ENCODE measurements at regions not wholly inside any gene's neighbourhood (a gene's known extent, or its start where the extent isn't known, plus 50 kb on each side); places are given as distances from the start of the nearest gene placed in this dataset.
"Not testable (repeated sequence)": the region's sequence is repeated elsewhere in the genome, so short reads cannot be mapped to it uniquely, and the experiment has no call there.

DNA sequence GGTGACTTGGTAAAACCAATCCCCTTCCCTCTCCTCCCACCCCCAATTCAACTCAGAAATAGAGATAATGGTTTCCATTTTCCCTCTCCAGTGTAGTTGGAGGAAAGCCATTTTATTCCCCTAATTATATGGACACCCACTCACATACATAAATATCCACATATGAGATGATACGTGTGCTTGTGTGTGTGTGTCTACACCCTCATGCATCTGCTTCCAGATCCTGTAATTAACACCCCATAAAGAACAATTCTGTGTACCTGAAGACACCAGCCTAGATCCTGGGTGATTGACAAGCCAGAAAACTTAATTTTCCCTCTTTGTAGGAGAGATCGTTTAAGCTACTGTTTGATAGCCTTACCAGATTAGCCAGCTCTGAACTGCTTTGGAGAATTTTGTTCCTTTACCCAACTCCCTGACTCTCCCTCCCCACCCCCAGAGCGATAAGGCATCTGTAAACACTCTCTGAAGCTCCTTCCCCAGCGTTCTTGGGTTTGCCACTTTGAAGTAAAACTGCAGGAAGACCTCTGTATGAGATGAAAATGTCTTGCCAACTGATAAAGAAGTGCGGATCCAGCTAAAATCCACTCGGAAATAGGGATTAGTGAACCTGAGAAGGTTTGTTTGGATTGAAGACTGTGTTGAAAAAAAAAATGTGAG lies 175.7 kb downstream of the RGS9 start:
- TF ChIP-seq, protein P1, sequence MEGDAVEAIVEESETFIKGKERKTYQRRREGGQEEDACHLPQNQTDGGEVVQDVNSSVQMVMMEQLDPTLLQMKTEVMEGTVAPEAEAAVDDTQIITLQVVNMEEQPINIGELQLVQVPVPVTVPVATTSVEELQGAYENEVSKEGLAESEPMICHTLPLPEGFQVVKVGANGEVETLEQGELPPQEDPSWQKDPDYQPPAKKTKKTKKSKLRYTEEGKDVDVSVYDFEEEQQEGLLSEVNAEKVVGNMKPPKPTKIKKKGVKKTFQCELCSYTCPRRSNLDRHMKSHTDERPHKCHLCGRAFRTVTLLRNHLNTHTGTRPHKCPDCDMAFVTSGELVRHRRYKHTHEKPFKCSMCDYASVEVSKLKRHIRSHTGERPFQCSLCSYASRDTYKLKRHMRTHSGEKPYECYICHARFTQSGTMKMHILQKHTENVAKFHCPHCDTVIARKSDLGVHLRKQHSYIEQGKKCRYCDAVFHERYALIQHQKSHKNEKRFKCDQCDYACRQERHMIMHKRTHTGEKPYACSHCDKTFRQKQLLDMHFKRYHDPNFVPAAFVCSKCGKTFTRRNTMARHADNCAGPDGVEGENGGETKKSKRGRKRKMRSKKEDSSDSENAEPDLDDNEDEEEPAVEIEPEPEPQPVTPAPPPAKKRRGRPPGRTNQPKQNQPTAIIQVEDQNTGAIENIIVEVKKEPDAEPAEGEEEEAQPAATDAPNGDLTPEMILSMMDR (IDR thresholded peaks at IDR 0.05; ENCODE audit: extremely low read depth, missing control alignments), result no peak
- DNase-seq (ENCODE audit: low spot score), result no peak

DNA sequence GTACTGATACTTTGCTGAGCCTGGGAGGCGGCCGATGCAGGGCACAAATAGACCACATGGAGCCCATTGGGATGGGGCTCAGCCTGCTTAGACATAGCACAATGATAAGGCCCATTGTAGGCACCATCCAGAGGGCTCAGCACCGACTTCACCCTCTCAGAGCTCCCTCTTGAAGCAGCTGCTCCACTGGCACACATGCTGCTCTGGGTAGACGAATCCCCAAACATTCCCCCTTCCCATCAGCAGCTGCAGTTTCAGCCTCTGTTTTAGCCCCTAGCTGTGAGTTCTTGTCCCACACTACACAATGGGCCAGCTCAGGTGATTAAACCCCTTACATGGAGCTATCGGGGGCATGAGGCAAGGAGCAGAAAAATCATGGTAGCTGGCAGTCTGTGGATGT lies 174.1 kb downstream of the RGS9 start:
- DNase-seq (ENCODE audit: low spot score), result no peak
- TF ChIP-seq, protein P1 (IDR thresholded peaks at IDR 0.05; ENCODE audit: extremely low read depth, missing control alignments), result no peak

DNA sequence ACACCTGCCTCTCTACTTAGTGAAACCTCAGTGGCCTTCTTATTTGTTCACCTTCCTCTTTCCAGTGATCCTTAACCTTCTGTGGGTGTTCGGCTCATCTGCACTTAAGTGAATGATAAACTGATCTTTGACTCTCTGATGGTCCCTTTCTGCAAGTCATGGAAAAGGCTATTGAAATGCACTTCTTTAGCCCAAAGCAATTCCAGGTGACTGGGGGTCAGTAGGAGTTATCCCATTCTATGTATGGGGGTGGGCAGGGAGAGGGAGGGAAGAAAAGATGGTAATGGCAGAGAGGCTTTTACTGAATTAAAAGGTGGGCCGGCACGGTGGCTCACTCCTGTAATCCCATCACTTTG lies 170.8 kb downstream of the RGS9 start:
- no peak for DNase-seq (ENCODE audit: low spot score)
- TF ChIP-seq, protein P1 (IDR thresholded peaks at IDR 0.05; ENCODE audit: extremely low read depth, missing control alignments), result no peak

DNA sequence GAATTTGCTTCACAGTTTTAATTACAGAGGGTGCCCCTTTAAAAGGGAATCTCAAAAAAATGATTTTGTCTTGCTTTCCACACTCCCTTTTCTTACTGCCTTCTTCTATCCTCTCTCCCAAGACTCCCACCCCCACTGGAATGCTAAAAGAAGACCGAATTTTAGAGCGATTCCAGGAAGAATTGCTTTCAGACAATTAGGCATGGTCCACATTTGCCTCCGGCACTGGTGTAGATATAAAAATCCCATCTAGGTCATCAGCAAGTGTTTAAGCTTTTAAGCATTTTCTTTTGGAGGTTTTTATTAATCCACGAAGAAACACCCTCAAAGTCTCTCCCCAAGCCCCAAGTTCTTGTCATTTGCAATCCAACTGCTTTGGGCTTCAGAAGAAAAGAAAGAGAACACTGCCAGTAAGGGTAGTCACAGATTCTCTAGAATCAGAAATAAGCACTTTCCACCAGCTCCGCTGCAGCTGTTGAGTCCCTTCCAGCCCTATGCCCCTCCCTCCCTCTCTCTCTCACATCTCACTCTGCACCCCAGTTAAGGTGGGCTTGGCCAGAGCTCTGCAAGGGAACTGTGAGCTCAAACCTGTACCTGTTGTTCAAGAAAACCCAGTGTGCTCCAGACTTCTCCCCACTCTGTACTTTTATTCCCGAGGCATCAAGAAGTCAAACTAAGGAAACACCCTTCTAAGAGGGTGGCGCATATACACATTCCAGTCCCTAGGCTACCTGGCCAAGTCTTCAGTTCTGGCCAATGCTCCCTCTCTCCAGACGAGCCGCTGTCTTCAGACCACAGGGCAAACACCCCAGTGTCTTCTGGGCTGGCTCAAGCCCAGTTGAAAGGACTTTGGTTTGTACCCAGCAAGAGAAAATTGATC lies 170.2 kb downstream of the RGS9 start:
- TF ChIP-seq, protein P1 (IDR thresholded peaks at IDR 0.05; ENCODE audit: extremely low read depth, missing control alignments), result no peak
- DNase-seq (ENCODE audit: low spot score), result no peak

DNA sequence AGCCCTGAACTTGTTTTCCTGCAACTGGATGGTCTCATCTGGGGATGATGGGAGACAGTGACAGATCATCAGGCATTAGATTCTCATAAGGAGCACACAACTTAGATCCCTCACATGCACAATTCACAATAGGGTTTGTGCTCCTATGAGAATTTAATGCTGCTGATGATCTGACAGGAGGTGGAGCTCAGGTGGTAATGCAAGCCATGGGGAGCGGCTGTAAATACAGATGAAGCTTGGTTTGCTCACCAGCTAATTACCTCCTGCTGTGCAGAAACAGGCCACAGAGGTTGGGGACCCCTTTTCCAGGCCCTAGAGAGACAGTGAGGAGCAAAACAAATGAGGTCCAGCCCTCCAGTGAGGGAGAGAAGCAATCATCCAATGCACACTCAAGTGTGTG lies 168.6 kb downstream of the RGS9 start:
- TF ChIP-seq, protein P1 (IDR thresholded peaks at IDR 0.05; ENCODE audit: extremely low read depth, missing control alignments), result no peak
- no peak for DNase-seq (ENCODE audit: low spot score)

DNA sequence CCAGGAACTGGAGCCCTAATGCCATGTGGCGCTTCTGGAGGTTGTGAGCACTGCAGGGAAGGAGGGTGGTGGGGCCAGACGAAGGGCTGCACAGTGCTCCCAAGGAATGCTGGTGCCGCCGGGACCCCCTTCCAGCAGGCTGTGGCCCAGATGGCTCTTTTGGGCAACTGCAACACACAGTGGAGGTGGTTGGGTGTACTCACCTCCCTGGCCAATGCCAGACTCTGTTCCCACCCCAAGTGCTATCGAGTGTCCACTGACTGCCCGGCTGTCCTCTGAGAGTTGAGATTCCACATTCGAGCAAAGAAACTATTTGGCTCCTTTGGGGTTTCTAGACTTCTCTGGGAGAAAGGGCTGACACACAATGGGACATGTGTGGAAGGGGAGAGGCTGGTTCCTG lies 167.9 kb downstream of the RGS9 start:
- TF ChIP-seq, protein P1 (IDR thresholded peaks at IDR 0.05; ENCODE audit: extremely low read depth, missing control alignments), result no peak
- no peak for DNase-seq (ENCODE audit: low spot score)

DNA sequence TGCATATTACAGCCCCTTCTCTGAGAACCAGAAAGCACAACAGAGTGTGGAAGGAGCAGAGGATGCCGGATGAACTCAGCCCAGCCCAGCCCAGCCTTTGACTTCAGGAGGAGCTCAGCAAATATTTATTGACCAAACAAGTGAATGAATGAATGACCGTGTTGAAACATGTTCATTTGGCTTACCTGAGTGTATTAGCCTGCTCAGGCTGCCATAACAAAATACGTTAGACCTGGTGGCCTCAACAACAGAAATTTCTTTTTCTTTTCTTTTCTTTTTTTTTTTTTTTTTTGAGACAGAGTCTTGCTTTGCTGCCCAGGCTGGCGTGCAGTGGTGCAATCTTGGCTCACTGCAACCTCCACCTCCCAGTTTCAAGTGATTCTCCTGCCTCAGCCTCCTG lies 164.7 kb downstream of the RGS9 start:
- not testable (repeated sequence) for DNase-seq (ENCODE audit: low spot score)

Data from GM20000 (cell line).